ENCODE measurements at regions not wholly inside any gene's neighbourhood (a gene's known extent, or its start where the extent isn't known, plus 50 kb on each side); places are given as distances from the start of the nearest gene placed in this dataset.
"Not testable (repeated sequence)": the region's sequence is repeated elsewhere in the genome, so short reads cannot be mapped to it uniquely, and the experiment has no call there.

DNA sequence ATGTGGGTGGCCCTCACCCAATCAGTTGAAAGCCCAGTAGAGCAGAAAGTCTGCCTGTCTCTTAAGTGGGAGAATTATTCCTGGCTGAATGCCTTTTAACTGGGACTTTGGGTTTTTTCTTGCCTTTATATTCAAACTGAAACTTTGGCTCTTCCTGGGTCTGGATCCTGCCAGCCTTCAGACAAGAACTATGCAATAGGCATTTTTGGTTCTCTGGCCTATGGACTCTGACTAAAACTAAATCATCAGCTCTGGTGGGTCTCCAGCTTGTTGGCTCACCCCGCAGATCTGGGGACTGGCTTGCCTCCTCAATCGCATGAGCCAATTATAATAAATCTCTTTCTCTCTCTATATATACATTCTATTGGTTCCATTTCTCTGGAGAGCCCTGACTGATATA is 173.0 kb upstream of the IGF1 start:
- no peak for DNase-seq

DNA sequence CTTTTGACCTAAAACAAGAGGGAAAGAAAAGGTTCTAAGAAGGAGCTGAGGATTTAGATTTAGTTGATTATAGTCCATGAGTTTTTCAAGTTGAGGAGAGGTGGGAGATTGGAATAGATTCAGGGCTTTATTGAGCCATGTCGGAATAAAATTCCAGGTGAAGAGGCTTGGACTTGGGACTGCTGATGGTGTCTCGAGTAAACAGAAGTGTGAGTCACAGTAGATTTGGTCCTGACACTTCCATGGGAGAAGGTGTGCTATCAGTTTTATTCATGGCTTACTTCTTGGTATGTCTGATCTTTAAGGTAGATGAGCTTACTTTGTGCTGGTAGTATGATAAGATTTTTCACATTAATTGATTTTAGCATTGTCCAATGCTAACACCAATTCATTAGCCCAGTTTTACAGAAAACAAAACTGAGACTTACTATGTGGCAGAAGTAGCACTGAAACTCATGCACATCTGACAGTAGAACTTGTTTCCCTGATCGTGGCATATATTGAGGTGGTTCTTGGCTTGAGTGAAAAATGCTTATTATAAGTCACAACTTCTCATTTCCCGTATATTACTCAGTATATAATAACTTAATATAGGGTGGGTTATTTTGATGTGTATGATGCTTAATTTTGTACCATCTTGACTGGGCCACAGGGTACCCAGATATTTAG is 172.4 kb upstream of the IGF1 start:
- DNase-seq = no peak

DNA sequence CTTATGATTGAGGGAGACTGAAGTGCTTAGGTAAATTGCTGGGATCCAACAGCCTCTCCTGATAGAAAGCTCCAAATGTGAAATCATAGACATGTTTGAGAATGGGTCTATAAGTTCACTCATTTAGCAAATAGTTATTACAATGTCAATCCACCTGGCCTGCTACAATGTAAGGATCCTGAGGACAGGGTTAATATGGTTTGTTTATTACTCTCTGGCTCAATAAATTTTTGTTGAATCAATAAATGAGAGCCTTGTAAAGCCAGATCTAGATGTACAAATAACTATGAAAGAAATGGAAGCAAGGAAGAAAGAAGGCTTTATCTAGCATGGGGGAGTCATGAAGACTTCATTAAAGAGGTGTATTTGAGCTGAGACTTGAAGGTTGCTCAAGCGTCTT is 165.6 kb upstream of the IGF1 start:
- DNase-seq = no peak

GRCh38 chr12:102643879-102644575 is 163.7 kb upstream of the IGF1 start:
- DNase-seq = no peak

DNA sequence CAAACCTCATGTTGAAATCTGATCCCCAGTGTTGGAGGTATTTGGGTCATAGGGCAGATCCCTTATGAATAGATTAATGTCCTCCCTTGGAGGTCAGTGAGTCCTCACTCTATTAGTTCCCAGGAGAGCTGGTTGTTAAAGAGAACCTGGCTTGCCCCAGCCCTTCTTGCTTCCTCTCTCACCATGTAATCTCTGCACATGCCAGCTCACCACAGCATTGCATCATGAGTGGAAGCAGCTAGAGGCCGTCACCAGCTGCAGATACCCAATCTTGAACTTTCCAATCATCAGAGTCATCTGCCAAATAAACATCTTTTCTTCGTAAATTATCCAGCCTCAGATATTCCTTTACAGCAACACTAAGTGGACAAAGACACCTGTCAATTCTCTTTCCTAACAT is 161.8 kb upstream of the IGF1 start:
- no peak for DNase-seq

DNA sequence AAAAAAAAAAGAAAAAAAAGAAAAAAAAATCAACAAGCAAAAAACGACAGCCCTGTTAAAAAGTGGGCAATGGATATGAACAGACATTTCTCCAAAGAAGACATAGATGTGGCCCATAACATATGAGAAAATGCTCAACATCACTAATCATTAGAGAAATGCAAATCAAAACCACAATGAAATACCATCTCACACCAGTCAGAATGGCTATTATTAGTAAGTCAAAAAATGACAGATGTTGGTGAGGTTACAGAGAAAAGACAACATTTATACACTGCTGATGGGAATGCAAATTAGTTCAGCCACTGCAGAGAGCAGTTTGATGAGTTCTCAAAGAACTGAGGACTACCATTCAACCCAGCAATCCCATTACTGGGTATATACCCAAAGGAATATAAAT is 160.3 kb upstream of the IGF1 start:
- DNase-seq = not testable (repeated sequence)

DNA sequence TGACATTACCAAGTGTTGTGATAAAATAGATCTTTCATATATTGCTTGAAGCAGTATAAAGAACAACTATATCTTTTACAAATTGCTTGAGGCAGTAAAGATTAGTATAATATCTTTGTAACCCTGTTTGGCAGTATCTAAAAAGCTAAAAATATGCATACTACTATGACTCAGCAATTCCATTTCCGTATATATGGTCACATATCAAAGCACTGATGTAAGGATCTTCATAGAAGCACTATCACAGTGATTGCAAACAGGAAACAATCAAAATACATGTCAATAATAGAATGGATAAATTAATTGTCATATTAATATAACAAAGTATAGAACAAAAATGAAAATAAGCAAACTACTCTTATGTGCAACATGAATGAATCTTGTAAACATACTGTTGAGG is 158.4 kb upstream of the IGF1 start:
- no peak for DNase-seq

DNA sequence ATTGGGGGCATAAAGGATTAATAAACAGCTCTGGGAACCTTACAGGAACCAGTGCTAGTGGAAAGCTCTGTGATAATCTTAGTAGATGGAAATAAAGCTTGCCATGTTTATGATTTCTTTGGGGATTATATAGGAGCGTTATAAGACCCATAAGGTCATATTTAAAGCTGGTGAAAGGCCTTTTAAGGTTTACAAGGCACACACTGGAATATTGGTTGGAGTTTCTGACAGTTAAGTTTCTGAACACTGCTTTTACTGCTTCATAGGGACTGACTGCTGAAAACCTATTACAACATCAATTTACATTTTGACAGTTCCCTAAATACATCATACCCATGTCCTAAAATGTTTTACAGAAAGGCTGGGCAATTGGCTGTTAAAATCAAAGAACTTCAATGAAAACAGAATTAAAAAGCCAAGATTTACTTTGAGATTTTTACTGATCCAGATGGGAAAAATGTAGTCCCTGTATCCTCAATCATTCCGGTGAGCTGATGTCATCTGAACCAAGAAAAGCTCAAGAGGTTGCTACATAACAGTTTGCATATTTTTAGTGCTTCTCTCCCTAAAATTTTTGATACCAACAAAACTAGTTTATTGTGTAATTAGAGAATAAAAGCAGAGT is 153.7 kb upstream of the IGF1 start:
- no peak for DNase-seq

DNA sequence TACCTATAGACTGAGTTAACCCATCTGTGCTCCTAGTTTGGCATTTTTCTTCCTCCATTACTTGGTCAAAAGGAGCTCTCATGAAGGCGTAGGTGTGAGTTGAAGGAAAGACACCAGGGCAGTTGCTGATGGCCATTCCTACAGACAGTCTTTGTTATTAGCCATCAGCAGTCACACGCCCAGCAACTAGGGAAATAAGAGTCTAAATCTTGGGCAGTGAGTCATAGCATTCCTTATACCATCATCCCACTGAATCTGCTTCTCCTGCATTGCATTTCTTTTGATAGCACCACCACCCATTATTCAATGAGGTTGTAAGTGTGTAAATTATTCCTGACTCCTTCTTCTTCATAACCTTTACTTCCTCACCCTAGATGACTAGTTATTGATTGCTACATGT is 150.9 kb upstream of the IGF1 start:
- no peak for DNase-seq

DNA sequence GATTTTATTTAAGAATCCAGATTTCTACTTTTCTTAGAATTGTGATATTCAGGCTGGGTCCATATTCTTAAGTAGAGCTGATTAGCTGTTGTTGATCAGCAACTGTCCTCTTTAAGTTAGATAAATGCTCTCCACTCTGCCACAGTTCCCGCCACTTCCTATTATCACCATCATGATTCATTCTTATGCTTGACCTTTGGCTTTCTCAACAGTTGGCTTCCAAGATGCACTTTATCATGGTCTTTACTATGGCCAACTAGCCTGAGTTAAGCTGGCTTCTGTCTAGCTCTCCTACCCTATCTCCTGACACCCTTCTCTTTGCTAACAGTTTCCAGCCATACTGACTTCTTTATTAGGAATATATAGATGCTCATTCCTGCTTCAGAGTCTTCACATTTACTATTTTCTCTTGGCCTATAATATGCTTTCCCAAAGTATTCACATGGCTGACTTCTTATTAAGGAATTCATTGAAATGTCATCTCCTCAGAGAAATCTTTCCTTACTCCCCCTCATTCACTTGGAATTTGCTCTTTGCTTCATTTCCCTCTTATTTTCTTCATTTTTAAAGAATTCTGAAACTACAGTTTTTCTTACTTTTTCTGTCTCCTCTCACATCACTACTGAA is 149.0 kb upstream of the IGF1 start:
- no peak for DNase-seq

DNA sequence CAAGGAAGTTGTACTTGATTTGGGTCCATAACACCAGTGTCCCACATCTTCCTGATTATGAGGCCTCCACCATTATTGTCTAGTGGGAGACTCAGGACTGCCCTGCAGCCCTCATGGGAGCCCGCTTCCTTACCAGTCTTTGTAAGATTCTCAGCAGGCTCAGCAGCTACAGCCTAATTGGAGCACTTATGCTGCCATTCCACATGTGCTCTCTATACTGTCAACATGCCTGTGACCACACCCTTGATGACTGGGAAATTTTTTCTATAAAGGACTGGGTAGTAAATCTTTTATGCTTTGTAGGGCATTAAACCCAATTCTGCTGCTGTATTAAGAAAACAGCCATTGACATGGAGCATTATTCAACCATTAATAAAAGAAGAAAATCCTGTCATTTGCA is 145.5 kb upstream of the IGF1 start:
- DNase-seq = no peak

GRCh38 chr12:102622618-102623017 is 142.3 kb upstream of the IGF1 start:
- DNase-seq = no peak

GRCh38 chr12:102618197-102618877 is 138.0 kb upstream of the IGF1 start:
- DNase-seq = no peak

DNA sequence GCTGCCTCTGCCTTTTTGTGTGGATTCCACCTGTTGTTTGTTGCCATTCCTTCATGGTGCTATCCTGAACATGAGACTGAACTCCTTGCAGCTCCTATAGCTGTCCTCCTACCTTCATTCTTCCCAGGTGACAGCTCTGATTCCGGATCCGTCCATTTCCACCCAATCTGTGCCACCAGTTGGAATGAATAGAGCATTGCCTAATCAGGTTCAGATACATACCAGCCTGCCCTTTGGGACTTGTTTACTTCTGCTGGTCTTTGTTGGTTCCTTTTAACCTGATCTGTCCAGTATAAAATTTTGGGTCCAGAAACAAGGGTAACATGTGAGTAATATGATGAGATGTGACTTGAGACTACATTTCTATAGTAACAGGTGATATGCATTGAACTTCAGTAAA is 136.3 kb upstream of the IGF1 start:
- DNase-seq = no peak

DNA sequence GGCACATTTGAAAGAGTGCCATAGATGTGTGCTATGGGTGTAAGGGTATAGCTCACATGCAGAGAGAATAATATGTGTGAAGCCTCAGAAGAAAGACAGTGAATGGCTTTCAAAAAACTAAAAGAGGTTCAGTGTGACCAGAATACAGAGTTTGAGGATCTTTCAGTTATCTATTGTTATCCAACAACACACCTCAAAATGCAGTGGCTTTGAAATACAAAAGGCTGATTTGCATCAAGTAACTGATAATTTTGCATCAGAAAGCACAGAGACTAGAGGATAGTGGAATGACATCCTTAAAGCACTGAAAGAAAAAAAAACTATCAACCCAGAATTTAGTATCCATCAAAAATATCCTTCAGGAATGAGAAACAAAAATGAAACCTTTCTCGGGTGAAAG is 131.6 kb upstream of the IGF1 start:
- DNase-seq = no peak

DNA sequence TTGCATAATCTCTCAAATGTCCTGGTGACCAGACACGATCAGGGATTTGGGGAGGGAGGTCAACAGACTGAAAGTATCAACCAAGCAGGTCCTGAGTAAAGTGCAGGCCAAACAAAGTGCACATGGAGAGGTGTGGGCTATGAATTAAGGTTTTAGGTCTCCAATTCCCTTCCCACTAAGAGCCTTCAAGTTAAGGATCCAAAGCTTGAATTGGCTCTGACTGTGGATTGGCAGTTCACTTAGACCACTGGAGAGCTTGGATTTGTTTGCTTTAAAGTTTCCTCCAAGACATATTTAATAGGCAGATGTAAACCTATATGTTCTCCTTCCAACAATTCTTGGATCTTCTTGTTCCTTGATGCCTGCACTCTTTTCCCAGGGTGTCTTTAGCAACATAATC is 129.6 kb upstream of the IGF1 start:
- DNase-seq = no peak

DNA sequence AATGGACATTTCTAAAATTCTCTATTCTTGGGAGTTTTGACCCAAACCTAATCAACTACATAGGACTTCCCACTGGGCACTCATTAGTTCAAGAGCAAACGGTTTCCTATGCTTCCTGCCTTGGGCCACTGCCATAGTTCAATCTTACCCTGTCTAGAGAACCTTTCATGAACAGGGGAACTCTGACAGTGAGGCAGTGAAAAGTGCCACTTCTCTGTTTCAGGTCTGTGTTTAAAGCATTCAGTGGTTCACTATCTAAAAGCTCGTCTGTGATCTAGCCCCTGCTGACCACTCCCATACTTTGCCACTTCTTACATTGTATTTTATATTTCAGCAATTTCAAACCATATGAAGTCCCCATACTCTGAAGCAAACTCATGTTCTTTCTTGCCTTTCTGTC is 122.7 kb upstream of the IGF1 start:
- DNase-seq = no peak

DNA sequence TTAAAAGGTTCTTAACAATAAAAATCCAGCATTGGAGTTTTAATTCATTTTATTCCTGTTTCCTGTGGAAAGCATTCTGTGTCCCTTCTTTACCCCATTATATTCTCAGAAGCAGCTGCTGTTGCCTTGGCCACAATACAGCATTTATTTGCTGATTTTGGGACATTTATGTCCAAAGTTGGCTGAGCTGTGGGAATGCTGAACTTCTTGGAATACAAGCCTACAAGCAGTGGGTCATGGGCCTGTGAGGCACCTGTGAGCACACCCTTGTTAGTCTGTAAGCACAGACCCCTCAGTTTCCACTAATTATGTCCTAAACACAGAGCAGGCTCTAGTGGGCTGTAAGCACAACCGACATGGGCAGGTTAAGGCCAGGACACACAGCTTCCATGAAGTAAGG is 122.2 kb upstream of the IGF1 start:
- DNase-seq = no peak

- DNase-seq = no peak
Observed at GRCh38 chr12:102601621-102602020, 121.3 kb upstream of the IGF1 start.

GRCh38 chr12:102596687-102597086 is 116.3 kb upstream of the IGF1 start:
- DNase-seq = no peak

- no peak for DNase-seq
Observed at GRCh38 chr12:102596031-102596430, 115.7 kb upstream of the IGF1 start.

- no peak for DNase-seq
Observed at GRCh38 chr12:102595315-102595714, 115.0 kb upstream of the IGF1 start.

DNA sequence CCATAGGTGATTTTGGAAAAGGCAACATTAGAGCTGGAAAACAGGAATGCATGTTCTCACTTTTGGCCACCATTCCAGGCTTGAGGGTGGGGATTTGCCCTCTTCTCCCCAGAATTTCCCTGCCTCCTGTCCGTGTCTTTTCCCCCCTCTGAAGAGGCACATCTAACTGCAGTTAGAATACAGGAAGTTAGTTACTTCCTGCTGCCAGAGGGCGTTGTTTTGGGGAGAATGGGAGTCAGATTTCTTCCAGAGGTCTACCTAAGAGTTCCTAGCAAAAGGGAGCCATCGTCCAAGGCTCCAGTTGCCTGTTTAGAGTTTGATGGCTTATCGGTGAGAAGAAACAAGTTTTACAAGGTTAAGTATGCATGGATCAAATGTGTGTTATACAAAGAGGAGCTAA is 112.8 kb upstream of the IGF1 start:
- no peak for DNase-seq

GRCh38 chr12:102592134-102592533 is 111.8 kb upstream of the IGF1 start:
- no peak for DNase-seq
